Activated CD4-positive, alpha-beta T cell treated with anti-CD3 and anti-CD28 coated beads for 36 hours (primary cell): ENCODE measurements at regions not wholly inside any gene's neighbourhood (a gene's known extent, or its start where the extent isn't known, plus 50 kb on each side); places are given as distances from the start of the nearest gene placed in this dataset.
"Not testable (repeated sequence)": the region's sequence is repeated elsewhere in the genome, so short reads cannot be mapped to it uniquely, and the experiment has no call there.

Source experiments
- ATAC-seq: fragments of 200-7000 bp; cut with Tn5 transposase; one replicate; pipeline ENCODE4 v1.10.0; 2021; ENCODE audit warnings: mild to moderate bottlenecking, moderate library complexity
- CTCF ChIA-PET: fragments of 350-600 bp; sonication (Branson Sonifier 250); formaldehyde crosslinking; loops from one replicate; lab custom pipeline; 2021; ENCODE audit warnings: antibody characterized with exemption; lab: Charles Lee
- POLR2A ChIA-PET: fragments of 350-600 bp; sonication (Branson Sonifier 250); formaldehyde crosslinking; loops from one replicate; lab custom pipeline; 2021; ENCODE audit warnings: antibody characterized with exemption, inconsistent platforms; lab: Charles Lee
- DNase-seq: peaks from one replicate; pipeline ENCODE4 v3.0.0-alpha.2; 2020
- H3K27ac Mint-ChIP-seq: one replicate; pipeline ENCODE4 v1.8.0; 2021; ENCODE audit warnings: mixed read lengths
- H3K27me3 Mint-ChIP-seq: one replicate; pipeline ENCODE4 v1.8.0; 2021; ENCODE audit warnings: mixed read lengths
- H3K36me3 Mint-ChIP-seq: one replicate; pipeline ENCODE4 v1.8.0; 2021; ENCODE audit warnings: low read depth, mixed read lengths
- H3K4me1 Mint-ChIP-seq: one replicate; pipeline ENCODE4 v1.8.0; 2021; ENCODE audit warnings: mixed read lengths
- H3K4me3 Mint-ChIP-seq: one replicate; pipeline ENCODE4 v1.8.0; 2021; ENCODE audit warnings: mild to moderate bottlenecking, moderate library complexity, mixed read lengths
- H3K9me3 Mint-ChIP-seq: one replicate; pipeline ENCODE4 v1.8.0; 2021; ENCODE audit warnings: low read depth, mixed read lengths
- intact Hi-C, 2 experiments: fragments of 100-400 bp; cut with DNase I in 1 of 2; cut with micrococcal nuclease in 1 of 2; formaldehyde crosslinking; loops; one replicate each; pipeline versions ENCODE4 v1.14.2 to v1.15.1; 2022 to 2024; cut with DNase I, micrococcal nuclease

DNA sequence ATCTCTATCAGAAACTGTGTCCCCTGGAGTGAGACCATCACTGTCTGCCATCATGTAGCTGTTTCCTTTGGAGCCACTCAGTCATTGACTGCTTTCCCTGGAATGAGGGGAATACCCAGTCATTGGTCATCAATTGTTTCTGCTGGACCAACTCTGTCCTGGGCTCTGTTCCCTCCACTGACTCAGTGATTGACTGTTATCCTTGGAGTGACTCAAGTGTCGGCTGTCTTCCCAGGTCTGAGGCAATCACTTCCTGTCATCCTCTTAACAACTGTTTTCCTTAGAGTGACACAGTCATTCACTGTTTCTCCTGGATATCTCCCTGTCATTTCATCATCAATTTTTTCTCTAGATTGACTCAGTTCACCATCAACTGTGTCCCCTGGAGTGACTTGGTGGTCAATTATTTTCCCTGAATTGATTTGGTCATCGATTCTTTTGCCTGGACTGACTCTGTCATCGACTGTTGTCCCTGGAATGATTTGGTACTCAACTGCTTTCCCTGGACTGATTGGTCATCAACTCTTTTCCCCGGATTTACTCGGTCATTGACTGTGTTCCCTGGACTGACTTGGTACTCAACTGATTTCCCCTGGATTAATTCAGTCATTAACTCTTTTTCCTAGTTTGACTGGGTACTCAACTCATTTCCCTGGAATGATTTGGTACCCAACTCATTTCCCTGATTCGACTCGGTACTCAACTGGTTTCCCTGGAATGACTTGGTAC, 327.9 kb upstream of the VCX start:
- DNase-seq, result no peak
- no peaks in the 10 kb centered on the region for H3K9me3 Mint-ChIP-seq
- no peaks in the 10 kb centered on the region for H3K4me1 Mint-ChIP-seq
- no peak overlapping the region for H3K4me3 Mint-ChIP-seq
- H3K27me3 Mint-ChIP-seq, result no peaks in the 10 kb centered on the region
- POLR2A ChIA-PET, result no interaction called here
- no peaks in the 10 kb centered on the region for H3K36me3 Mint-ChIP-seq
- intact Hi-C loops, result no loop called here
- ATAC-seq, result no peak
- no peak overlapping the region for H3K27ac Mint-ChIP-seq
- CTCF ChIA-PET, result no interaction called here

DNA sequence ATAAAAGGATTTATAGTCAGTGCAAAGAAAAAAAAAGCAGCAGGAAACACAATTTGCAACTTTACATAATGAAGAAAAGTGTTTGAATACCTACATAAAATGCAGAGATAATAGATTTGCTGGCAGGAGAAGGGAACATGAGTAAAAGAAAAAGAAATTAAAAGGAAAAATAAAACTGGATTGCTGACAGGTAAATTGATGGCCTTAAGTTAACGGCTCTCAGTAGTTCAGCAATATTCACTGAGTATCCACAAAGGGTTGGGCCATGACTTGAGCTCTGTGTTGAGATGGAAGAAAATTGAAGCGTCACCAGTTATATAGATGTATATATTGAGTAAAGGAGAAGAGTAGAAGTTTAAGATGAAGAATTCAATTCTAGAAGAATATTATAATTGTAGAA, 330.1 kb upstream of the VCX start:
- Mint-ChIP-seq H3K27ac (no peak overlapping the region), H3K9me3 (no peaks in the 10 kb centered on the region), H3K4me3 (no peak overlapping the region), H3K36me3 (no peaks in the 10 kb centered on the region), H3K27me3 (no peaks in the 10 kb centered on the region), H3K4me1 (no peaks in the 10 kb centered on the region)
- intact Hi-C loops, result no loop called here
- DNase-seq, result no peak
- CTCF ChIA-PET, result no interaction called here
- POLR2A ChIA-PET, result no interaction called here
- ATAC-seq, result no peak

DNA sequence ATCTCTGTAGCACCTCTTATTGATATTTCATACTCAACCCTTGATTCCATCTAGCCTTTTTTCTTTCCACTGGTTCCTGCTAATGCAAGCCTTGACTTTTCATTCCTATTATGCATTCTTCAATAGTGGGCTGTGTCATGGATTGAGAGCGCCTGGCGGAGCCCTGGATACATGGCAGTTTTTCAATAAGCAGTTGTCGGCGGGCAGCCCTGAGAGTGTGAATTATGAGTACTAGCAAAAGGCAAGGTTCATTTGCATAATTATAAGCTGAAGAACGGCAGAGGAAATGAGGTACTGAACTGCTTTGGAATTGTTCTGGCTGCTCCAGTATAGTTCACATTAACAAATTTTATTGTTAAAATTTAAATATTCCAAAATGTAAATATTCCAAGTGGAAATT, 339.7 kb upstream of the VCX start:
- H3K4me1 Mint-ChIP-seq, result no peaks in the 10 kb centered on the region
- DNase-seq (no peak), ATAC-seq (no peak)
- H3K27ac Mint-ChIP-seq, result no peak overlapping the region
- H3K4me3 Mint-ChIP-seq, result no peak overlapping the region
- no peaks in the 10 kb centered on the region for H3K36me3 Mint-ChIP-seq
- CTCF ChIA-PET, result no interaction called here
- POLR2A ChIA-PET, result no interaction called here
- H3K9me3 Mint-ChIP-seq, result peaks cover 2% of the 10 kb centered on the region
- intact Hi-C loops, result no loop called here
- no peaks in the 10 kb centered on the region for H3K27me3 Mint-ChIP-seq

DNA sequence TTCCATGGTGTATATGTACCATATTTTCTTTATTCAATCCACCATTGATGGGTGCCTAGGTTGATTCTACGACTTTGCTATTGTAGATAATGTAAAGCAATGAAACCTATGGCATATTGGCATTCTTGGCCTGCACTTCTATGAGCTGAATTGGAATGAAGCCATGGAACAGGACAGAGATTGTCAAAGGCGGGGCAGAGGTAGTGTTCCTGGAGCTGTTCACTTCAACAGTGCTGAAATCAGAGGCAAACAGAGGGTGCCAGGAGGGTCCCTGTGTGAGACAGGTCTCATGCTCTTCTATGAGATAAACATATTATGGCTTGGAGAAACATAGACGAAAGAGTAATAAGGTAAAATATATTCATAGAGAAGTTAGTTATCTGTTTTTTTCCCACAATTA, 342.6 kb upstream of the VCX start:
- no peaks in the 10 kb centered on the region for H3K27me3 Mint-ChIP-seq
- H3K36me3 Mint-ChIP-seq, result no peaks in the 10 kb centered on the region
- peaks cover 2% of the 10 kb centered on the region for H3K9me3 Mint-ChIP-seq
- intact Hi-C loops, result no loop called here
- POLR2A ChIA-PET, result no interaction called here
- ATAC-seq, result no peak
- no peak overlapping the region for H3K4me3 Mint-ChIP-seq
- no peaks in the 10 kb centered on the region for H3K4me1 Mint-ChIP-seq
- no peak overlapping the region for H3K27ac Mint-ChIP-seq
- CTCF ChIA-PET, result no interaction called here
- DNase-seq, result no peak

DNA sequence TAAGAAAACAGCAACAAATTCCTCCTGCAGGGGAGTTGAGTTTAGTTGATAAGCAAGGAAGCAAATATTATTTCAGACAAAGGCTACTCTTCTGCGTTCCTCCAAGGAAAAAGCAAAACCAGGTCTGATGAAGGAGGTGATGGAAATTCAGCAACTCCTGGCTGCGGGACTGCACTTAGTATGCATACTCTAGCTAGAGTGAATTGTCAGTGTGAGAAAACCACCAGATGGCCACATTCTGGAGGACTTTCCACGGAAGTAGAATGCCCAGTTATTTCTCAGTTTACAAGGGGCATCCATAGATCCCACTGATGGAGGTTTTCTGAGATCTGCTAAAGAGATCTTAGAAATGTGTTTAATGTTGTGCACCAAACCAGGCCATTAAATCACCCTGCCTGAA, 338.6 kb upstream of the PUDP start:
- CTCF ChIA-PET, result no interaction called here
- DNase-seq, result no peak
- intact Hi-C loops, result no loop called here
- H3K4me3 Mint-ChIP-seq, result no peak overlapping the region
- H3K27me3 Mint-ChIP-seq, result no peaks in the 10 kb centered on the region
- H3K36me3 Mint-ChIP-seq, result no peaks in the 10 kb centered on the region
- no peak overlapping the region for H3K27ac Mint-ChIP-seq
- no peaks in the 10 kb centered on the region for H3K4me1 Mint-ChIP-seq
- POLR2A ChIA-PET, result interaction anchor here (0.7 kb wide), 1 partner anchor 9 kb away, joined by 3 read pairs; no protein-coding TSS in a partner anchor
- no peak for ATAC-seq
- no peaks in the 10 kb centered on the region for H3K9me3 Mint-ChIP-seq

DNA sequence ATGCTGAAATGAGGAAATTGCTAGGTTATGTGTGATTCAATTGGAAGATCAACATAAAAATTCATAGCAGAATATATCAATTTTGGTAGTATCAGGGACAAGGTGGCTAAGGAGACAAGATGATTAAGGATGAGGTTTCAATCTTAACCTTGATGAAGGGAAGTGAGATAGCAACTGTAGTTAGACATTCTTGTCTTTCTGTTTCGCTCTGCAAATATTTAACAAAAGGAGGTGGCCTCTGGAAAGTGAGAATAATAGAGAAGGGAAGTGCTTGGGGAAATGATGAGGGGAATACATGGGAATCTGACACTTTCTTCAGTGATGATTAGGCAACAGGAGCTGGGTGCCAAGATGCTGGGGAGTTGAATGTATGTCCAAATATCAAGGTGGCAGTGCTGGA, 337.1 kb upstream of the PUDP start:
- CTCF ChIA-PET, result no interaction called here
- POLR2A ChIA-PET, result no interaction called here

DNA sequence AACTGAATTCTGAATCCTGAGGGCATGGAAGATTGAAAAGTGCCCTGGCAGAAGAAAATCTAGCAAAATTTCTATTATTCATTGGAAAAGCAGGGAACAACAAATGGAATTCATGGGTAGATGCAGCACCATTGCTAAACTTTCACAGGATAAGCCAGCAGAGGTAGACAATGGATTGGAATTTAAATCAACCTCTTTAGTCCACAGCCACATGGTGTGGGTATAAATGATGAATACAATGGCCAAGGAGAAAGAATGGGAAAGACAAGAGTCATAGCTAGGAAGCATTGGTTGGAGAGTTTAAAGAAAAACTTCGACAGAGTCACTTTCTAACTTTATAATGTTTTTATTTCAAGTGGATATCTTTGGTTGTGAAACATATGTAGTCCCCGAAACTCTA, 332.8 kb upstream of the PUDP start:
- POLR2A ChIA-PET, result no interaction called here
- CTCF ChIA-PET, result interaction anchor here (0.6 kb wide), 1 partner anchor 550 kb away, joined by 3 read pairs; no protein-coding TSS in a partner anchor
- Mint-ChIP-seq H3K27ac (no peak overlapping the region), H3K4me3 (no peak overlapping the region), H3K27me3 (no peaks in the 10 kb centered on the region), H3K4me1 (no peaks in the 10 kb centered on the region), H3K36me3 (no peaks in the 10 kb centered on the region), H3K9me3 (no peaks in the 10 kb centered on the region)
- DNase-seq (no peak), ATAC-seq (no peak)
- intact Hi-C loops, result no loop called here

More for the DNA sequence above, 337.1 kb upstream of the PUDP start:
- DNase-seq (no peak), ATAC-seq (no peak)
- Mint-ChIP-seq H3K36me3 (no peaks in the 10 kb centered on the region), H3K9me3 (no peaks in the 10 kb centered on the region), H3K27me3 (no peaks in the 10 kb centered on the region), H3K27ac (no peak overlapping the region), H3K4me3 (no peak overlapping the region), H3K4me1 (no peaks in the 10 kb centered on the region)
- intact Hi-C loops, result no loop called here

DNA sequence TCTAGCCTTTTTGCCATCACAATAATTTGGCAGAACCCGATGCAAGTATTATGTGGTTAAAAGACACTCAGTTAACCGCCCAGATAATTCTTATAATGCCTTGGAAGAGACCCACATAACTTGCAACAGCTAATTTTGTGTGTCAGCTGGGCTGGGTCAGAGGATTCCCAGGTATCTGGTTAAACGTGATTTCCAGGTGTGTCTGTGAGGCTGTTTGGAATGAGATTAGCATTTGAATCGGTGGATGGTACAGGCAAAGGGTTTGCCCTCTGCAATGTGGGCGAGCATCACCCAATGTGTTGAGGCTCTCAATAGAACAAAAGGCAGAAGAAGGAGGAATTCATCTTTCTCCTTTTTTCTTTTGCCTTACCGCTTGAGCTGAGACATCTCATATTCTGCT, 314.2 kb upstream of the PUDP start:
- H3K4me1 Mint-ChIP-seq, result no peaks in the 10 kb centered on the region
- no peaks in the 10 kb centered on the region for H3K27me3 Mint-ChIP-seq
- peaks cover 3% of the 10 kb centered on the region for H3K9me3 Mint-ChIP-seq
- ChIA-PET POLR2A (no interaction called here), CTCF (no interaction called here)
- H3K36me3 Mint-ChIP-seq, result no peaks in the 10 kb centered on the region
- intact Hi-C loops, result no loop called here
- H3K27ac Mint-ChIP-seq, result no peak overlapping the region
- H3K4me3 Mint-ChIP-seq, result no peak overlapping the region
- ATAC-seq, result no peak
- DNase-seq, result no peak

DNA sequence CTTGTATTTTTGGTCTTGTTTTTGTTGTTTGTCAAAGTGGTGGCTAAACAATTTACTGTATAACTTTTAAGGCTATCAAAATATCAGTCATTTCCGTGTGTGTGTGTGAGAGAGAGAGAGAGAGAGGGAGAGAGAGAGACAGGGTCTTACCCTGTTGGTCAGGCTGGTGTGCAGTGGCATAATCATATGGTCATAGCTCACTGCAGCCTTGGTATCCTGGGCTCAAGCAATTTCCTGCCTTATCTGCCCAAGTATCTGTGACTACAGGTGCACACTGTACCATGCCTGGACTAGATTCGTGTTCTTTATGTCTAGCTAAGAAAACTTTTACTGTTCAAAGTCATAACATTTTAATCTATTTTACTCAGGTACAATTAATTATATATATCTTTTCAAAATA, 313.1 kb upstream of the PUDP start:
- CTCF ChIA-PET, POLR2A ChIA-PET, intact Hi-C loops, H3K9me3 Mint-ChIP-seq, H3K4me1 Mint-ChIP-seq, ATAC-seq, H3K36me3 Mint-ChIP-seq, H3K4me3 Mint-ChIP-seq, H3K27me3 Mint-ChIP-seq, H3K27ac Mint-ChIP-seq, DNase-seq: not testable (repeated sequence)

DNA sequence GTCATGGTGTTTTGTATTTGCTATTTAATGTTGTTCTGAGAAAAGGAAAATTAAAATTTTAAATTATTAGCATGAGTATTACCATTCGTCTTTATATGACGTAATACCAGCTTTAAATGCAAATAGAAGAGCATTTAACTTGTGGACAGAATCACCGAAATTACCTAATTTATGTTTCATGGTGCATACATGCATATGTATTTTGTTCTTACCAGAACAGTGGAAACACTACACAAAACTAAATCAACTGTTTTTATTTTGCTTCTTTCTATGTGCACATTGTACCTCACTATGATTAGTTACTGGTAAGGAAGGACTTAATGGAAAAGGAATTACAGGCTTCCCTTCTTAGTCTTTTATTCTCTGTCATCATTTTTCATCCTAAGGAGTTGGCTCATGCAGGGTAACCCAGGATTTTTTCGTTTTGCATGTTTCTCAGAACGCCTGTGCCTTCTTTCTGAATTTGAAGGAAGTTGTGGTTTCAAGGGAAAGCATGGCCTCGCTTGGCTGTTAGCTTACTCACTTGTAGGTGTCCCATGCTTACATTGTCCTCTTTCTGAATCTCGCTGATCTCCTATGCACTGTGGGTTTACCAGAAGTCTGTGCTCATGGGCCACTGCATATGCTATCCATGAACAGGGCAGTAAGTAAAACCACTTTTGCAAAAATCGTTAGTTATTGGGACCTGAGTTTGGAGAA, 300.0 kb upstream of the PUDP start:
- H3K36me3 Mint-ChIP-seq, result no peaks in the 10 kb centered on the region
- H3K9me3 Mint-ChIP-seq, result no peaks in the 10 kb centered on the region
- ChIA-PET POLR2A (no interaction called here), CTCF (no interaction called here)
- H3K27me3 Mint-ChIP-seq, result no peaks in the 10 kb centered on the region
- H3K27ac Mint-ChIP-seq, result no peak overlapping the region
- no peak for ATAC-seq
- intact Hi-C loops, result no loop called here
- no peak for DNase-seq
- no peak overlapping the region for H3K4me3 Mint-ChIP-seq
- no peaks in the 10 kb centered on the region for H3K4me1 Mint-ChIP-seq

DNA sequence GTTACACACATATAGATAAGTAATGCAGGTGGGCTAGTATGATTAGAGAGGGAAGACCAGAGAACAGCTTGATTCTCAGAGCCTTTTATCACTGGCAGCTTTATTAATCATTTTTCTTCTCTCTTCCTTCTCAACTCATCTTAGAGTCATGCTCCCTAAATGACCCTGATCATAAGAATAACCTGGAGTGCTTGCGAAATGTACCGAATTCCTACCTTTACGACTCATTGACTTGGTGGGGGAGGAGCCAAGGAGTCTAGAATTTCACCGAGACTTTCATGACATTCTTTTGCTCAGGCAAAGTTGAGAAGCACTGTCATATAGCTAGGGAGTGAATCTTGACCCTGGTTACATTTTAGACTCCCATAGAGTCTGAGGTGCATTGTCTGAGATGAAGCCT, 298.9 kb upstream of the PUDP start:
- intact Hi-C loops, result no loop called here
- DNase-seq (no peak), ATAC-seq (no peak)
- Mint-ChIP-seq H3K4me3 (no peak overlapping the region), H3K9me3 (no peaks in the 10 kb centered on the region), H3K27me3 (peaks cover 2% of the 10 kb centered on the region), H3K36me3 (no peaks in the 10 kb centered on the region), H3K27ac (no peak overlapping the region), H3K4me1 (no peaks in the 10 kb centered on the region)
- ChIA-PET POLR2A (no interaction called here), CTCF (no interaction called here)

DNA sequence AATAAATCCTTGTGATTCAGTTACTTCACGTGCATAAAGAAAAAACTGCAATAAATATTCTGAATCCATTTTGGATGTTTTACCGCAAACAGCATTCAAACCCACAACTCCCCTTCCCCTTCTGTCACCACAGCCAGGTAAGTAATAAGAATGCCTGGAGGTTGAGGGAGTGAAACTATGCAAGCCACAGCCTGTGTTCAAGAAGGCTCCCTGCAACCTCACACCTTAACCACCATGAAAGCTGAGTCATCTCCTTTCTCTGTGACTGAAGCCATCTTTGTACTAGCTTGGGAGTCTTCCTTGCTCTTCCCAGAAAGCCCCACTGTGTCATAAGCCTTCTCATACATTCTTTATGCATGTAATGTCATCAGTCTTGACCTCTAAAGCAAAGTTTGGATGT, 297.0 kb upstream of the PUDP start:
- POLR2A ChIA-PET, result no interaction called here
- ATAC-seq, result peak; percentile 83

More for the DNA sequence above, 297.0 kb upstream of the PUDP start:
- DNase-seq, result peak; percentile 21
- Mint-ChIP-seq H3K27ac (no peak overlapping the region), H3K4me1 (no peaks in the 10 kb centered on the region), H3K4me3 (no peak overlapping the region), H3K36me3 (no peaks in the 10 kb centered on the region), H3K9me3 (no peaks in the 10 kb centered on the region), H3K27me3 (peaks cover 2% of the 10 kb centered on the region)
- CTCF ChIA-PET, result no interaction called here
- intact Hi-C loops, result no loop called here
